ENCODE measurements at regions not wholly inside any gene's neighbourhood (a gene's known extent, or its start where the extent isn't known, plus 50 kb on each side); places are given as distances from the start of the nearest gene placed in this dataset.

GRCh38 chr3:115248274-115248673, 101.2 kb upstream of the ZBTB20 start:
- no peak for TF ChIP-seq CTCF (IDR thresholded peaks at IDR 0.05 in 8 of 11, conservative IDR thresholded peaks at IDR 0.05 in 3 of 11)
- no peak for TF ChIP-seq POLR2A (IDR thresholded peaks at IDR 0.05)

Measured in spleen (tissue), 7 donors.